HEK293 (cell line): ENCODE measurements at regions not wholly inside any gene's neighbourhood (a gene's known extent, or its start where the extent isn't known, plus 50 kb on each side); places are given as distances from the start of the nearest gene placed in this dataset.

ENCODE experiments used
- KLF16 ChIP-seq: fragments of 450-650 bp; formaldehyde crosslinking; IDR thresholded peaks from 2 replicates; pipeline ENCODE4 v1.5.1; 2017; ENCODE audit warnings: missing biosample characterization, missing genetic modification characterization
- MYNN ChIP-seq: fragments of 450-650 bp; formaldehyde crosslinking; IDR thresholded peaks from 2 replicates; pipeline ENCODE4 v1.5.1; 2016; ENCODE audit warnings: missing biosample characterization, missing genetic modification characterization, borderline replicate concordance
- YY1 ChIP-seq: fragments of 450-650 bp; formaldehyde crosslinking; IDR thresholded peaks from 2 replicates; pipeline ENCODE4 v1.5.1; 2018; ENCODE audit warnings: missing biosample characterization, missing genetic modification characterization
- ZBTB7A ChIP-seq: fragments of 450-650 bp; formaldehyde crosslinking; IDR thresholded peaks from 2 replicates; pipeline ENCODE4 v1.5.1; 2016; ENCODE audit warnings: low read depth, missing biosample characterization, missing genetic modification characterization
- ZNF530 ChIP-seq: fragments of 450-650 bp; formaldehyde crosslinking; IDR thresholded peaks from 2 replicates; pipeline ENCODE4 v1.5.1; 2016; ENCODE audit warnings: low read depth, missing biosample characterization, missing genetic modification characterization
- ZNF558 ChIP-seq: fragments of 450-650 bp; formaldehyde crosslinking; IDR thresholded peaks from 2 replicates; pipeline ENCODE4 v1.5.1; 2016; ENCODE audit warnings: missing biosample characterization, missing genetic modification characterization
- ZNF664 ChIP-seq: fragments of 450-650 bp; formaldehyde crosslinking; IDR thresholded peaks from 2 replicates; pipeline ENCODE4 v1.5.1; 2016; ENCODE audit warnings: missing biosample characterization, missing genetic modification characterization
- TF ChIP-seq, protein P1 (sequence below): fragments of 450-650 bp; formaldehyde crosslinking; IDR thresholded peaks from 2 replicates; pipeline ENCODE4 v1.5.1; 2016; ENCODE audit warnings: missing biosample characterization, missing genetic modification characterization

DNA sequence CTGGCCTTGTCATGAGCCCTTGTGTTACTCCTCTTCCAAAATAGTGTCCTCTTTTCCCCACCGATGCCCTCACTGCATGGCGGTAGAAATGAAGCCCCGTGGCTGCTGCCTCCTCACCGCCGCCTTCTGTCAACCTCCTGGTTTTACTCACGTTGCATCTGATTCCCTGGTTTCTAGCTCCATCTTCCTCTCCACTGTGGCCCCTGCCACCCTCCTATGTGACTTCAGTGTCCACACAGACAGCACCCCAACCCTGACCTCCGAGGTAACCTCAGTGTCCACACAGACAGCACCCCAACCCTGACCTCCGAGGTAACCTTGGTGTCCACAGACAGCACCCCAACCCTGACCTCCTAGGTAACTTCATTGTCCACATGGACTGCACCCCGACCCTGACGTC, 122.8 kb upstream of the THBS2 start:
- TF ChIP-seq ZNF664 (tag by site-specific recombination), result no peak
- TF ChIP-seq, protein P1, sequence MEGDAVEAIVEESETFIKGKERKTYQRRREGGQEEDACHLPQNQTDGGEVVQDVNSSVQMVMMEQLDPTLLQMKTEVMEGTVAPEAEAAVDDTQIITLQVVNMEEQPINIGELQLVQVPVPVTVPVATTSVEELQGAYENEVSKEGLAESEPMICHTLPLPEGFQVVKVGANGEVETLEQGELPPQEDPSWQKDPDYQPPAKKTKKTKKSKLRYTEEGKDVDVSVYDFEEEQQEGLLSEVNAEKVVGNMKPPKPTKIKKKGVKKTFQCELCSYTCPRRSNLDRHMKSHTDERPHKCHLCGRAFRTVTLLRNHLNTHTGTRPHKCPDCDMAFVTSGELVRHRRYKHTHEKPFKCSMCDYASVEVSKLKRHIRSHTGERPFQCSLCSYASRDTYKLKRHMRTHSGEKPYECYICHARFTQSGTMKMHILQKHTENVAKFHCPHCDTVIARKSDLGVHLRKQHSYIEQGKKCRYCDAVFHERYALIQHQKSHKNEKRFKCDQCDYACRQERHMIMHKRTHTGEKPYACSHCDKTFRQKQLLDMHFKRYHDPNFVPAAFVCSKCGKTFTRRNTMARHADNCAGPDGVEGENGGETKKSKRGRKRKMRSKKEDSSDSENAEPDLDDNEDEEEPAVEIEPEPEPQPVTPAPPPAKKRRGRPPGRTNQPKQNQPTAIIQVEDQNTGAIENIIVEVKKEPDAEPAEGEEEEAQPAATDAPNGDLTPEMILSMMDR, result no peak
- no peak for TF ChIP-seq ZNF530
- no peak for TF ChIP-seq ZBTB7A (tag by site-specific recombination)
- TF ChIP-seq KLF16 (tag by site-specific recombination), result no peak
- TF ChIP-seq ZNF558 (tag by site-specific recombination), result no peak
- TF ChIP-seq MYNN (tag by site-specific recombination), result no peak
- no peak for TF ChIP-seq YY1
